ENCODE measurements at regions not wholly inside any gene's neighbourhood (a gene's known extent, or its start where the extent isn't known, plus 50 kb on each side); places are given as distances from the start of the nearest gene placed in this dataset.
"Not testable (repeated sequence)": the region's sequence is repeated elsewhere in the genome, so short reads cannot be mapped to it uniquely, and the experiment has no call there.

- no peak for DNase-seq (ENCODE audit: low spot score in 2 of 2)
- no peak for FAIRE-seq
Observed at GRCh38 chr4:54402880-54403480, 173.9 kb downstream of the PDGFRA start.

- DNase-seq (ENCODE audit: low spot score in 2 of 2): no peak
- no peak for FAIRE-seq
Observed at GRCh38 chr4:54403700-54404453, 174.8 kb downstream of the PDGFRA start.

GRCh38 chr4:54409270-54409817 is 180.3 kb downstream of the PDGFRA start:
- not testable (repeated sequence) for DNase-seq (ENCODE audit: low spot score in 2 of 2); FAIRE-seq

- DNase-seq (ENCODE audit: low spot score in 2 of 2): no peak
- no peak for FAIRE-seq
Observed at GRCh38 chr4:54414545-54414944, 185.5 kb downstream of the PDGFRA start.

- DNase-seq (ENCODE audit: low spot score in 2 of 2): no peak
- no peak for FAIRE-seq
Observed at GRCh38 chr4:54417476-54417875, 188.4 kb downstream of the PDGFRA start.

- FAIRE-seq: no peak
Observed at GRCh38 chr4:54418468-54418867, 189.4 kb downstream of the PDGFRA start.

GRCh38 chr4:54423066-54423465 is 194.0 kb downstream of the PDGFRA start:
- no peak for DNase-seq (ENCODE audit: low spot score in 2 of 2)
- FAIRE-seq: no peak

More at GRCh38 chr4:54418468-54418867, 189.4 kb downstream of the PDGFRA start:
- DNase-seq (ENCODE audit: low spot score in 2 of 2): no peak

GRCh38 chr4:54427826-54428225 is 198.7 kb downstream of the PDGFRA start:
- FAIRE-seq: no peak
- no peak for DNase-seq (ENCODE audit: low spot score in 2 of 2)

- FAIRE-seq: no peak
- no peak for DNase-seq (ENCODE audit: low spot score in 2 of 2)
Observed at GRCh38 chr4:54428940-54429339, 199.8 kb downstream of the PDGFRA start.

- FAIRE-seq: no peak
- DNase-seq (ENCODE audit: low spot score in 2 of 2): no peak
Observed at GRCh38 chr4:54433686-54434085, 204.6 kb downstream of the PDGFRA start.

GRCh38 chr4:54439831-54440243 is 210.7 kb downstream of the PDGFRA start:
- FAIRE-seq (no peak), DNase-seq (ENCODE audit: low spot score in 2 of 2) (peak in 1 of 2 donors; percentile 16)

GRCh38 chr4:54440394-54441136 is 211.5 kb downstream of the PDGFRA start:
- DNase-seq (ENCODE audit: low spot score in 2 of 2) (peak; percentile 14 to 31), FAIRE-seq (peak; percentile 96)

- FAIRE-seq (no peak), DNase-seq (ENCODE audit: low spot score in 2 of 2) (no peak)
Observed at GRCh38 chr4:54445866-54446265, 211.9 kb upstream of the KIT start.

- DNase-seq (ENCODE audit: low spot score in 2 of 2) (no peak), FAIRE-seq (no peak)
Observed at GRCh38 chr4:54446581-54446980, 211.2 kb upstream of the KIT start.

GRCh38 chr4:54447304-54447703 is 210.5 kb upstream of the KIT start:
- DNase-seq (ENCODE audit: low spot score in 2 of 2) (no peak), FAIRE-seq (no peak)

- DNase-seq (ENCODE audit: low spot score in 2 of 2) (no peak), FAIRE-seq (no peak)
Observed at GRCh38 chr4:54449999-54450398, 207.8 kb upstream of the KIT start.

- not testable (repeated sequence) for DNase-seq (ENCODE audit: low spot score in 2 of 2); FAIRE-seq
Observed at GRCh38 chr4:54466960-54467359, 190.8 kb upstream of the KIT start.

GRCh38 chr4:54473077-54473545 is 184.6 kb upstream of the KIT start:
- FAIRE-seq (no peak), DNase-seq (ENCODE audit: low spot score in 2 of 2) (no peak)

GRCh38 chr4:54473798-54474197 is 184.0 kb upstream of the KIT start:
- FAIRE-seq: no peak
- no peak for DNase-seq (ENCODE audit: low spot score in 2 of 2)

- FAIRE-seq (no peak), DNase-seq (ENCODE audit: low spot score in 2 of 2) (no peak)
Observed at GRCh38 chr4:54475546-54475945, 182.2 kb upstream of the KIT start.
